HG02973 (cell line): ENCODE measurements at regions not wholly inside any gene's neighbourhood (a gene's known extent, or its start where the extent isn't known, plus 50 kb on each side); places are given as distances from the start of the nearest gene placed in this dataset.

Experiments
- ATAC-seq: cut with Tn5 transposase; IDR thresholded peaks from one replicate; pipeline ENCODE4 v1.9.1; 2021; ENCODE audit warnings: moderate library complexity; ENCODE audit not compliant: unreplicated experiment

DNA sequence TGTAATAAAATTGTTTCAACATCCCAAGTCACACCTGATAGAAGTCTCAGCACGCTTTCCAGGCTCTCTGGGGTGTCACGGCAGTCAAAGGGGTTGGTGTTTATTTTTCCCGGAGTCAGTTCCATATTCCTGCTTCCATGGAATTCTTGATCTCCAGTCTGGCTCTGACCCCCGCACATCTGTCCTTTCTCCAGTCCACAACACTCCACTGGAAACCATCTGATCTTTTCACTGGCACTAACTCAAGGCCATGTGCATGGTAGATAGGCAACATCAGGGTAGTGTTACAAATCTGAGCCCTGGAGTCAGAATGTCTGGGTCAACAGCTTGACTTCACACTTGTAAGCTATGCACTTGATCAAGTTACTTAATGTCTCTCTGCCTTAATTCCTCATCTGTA is 176.2 kb downstream of the WDR11 start:
- no peak for ATAC-seq

DNA sequence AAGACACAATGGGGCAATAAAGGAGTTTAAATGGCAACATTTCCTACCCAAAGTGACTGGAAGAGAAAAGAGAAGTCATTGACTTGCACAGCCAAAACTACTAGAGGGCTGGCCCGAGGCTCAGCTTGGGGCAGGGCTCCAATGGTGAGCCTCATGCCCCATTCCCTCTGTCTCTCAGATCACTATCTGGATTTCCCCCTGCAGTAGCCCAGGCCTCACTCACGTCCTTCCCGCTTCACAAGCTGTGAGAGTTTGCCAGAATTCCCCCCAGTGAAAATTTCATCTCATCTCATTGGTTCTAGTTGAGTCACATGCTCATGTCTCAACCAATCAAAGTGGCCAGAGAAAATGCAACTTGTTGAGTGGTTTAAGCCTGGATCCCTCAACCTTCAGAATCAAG is 181.3 kb downstream of the WDR11 start:
- no peak for ATAC-seq

GRCh38 chr10:121033366-121033765 is 182.2 kb downstream of the WDR11 start:
- no peak for ATAC-seq

- no peak for ATAC-seq
These were observed 185.3 kb downstream of the WDR11 start for GRCh38 chr10:121036431-121036830.

GRCh38 chr10:121041499-121041898 is 190.3 kb downstream of the WDR11 start:
- ATAC-seq = no peak

DNA sequence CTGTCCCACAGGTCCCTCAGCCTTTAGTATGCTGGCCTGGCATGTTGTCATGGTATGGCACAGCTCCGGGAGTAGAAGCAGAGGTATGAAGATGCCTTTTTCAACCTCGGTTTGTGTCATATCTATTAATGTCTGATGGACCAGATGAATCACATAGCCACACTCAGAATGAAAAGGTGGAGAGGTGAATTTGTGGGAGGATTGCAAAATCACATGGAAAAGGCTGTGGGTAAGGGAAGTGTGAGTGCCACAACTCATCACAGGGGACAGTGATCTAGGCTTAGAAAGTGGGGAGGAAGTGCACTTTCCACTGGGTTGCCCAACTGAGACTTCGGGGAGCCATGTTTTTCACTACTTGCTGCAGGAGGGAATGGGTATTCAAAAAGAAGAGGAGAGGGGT is 190.7 kb downstream of the WDR11 start:
- ATAC-seq = no peak

- ATAC-seq = no peak
These were observed 191.2 kb downstream of the WDR11 start for GRCh38 chr10:121042342-121042741.

- ATAC-seq = no peak
These were observed 192.1 kb downstream of the WDR11 start for GRCh38 chr10:121043124-121043849.

DNA sequence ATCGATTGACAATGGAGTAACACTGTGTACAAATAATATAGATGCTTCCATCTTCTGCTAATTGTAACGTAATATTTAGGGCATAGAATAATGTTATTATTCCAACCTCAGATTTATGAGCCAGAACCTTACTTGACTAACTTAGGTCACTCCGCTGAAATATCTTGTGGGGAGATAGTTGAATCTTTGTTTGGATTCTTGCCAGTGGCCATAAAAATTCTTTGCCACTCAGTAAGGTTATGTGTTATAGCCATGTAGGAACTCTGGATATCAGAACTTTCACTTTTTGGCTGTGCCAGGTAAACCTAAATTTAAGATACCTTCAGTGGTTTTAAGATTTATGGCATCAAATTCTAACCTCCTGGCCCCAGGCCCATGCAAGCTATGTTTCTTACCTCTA is 197.6 kb downstream of the WDR11 start:
- ATAC-seq = no peak

DNA sequence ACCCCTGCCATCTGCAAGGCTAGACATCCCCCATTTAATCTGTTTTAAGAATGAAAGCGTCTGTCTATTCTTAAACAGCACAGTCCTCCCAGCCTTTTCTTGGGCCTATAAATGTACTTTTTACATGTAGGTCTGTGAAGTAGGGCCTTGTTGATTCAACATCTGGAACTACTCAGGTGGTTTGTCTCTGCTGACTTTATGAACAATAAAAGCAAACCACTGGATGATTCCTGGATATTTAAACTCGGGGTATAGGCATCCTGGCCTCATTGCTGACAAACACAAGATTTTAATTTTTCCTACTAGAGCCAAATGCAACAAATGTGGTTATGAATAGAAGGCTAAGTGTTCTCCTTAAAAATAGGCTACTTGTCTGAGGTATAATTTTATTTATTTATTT is 198.3 kb downstream of the WDR11 start:
- no peak for ATAC-seq

GRCh38 chr10:121049923-121050322 is 198.8 kb downstream of the WDR11 start:
- ATAC-seq = no peak

- ATAC-seq = no peak
These were observed 200.0 kb downstream of the WDR11 start for GRCh38 chr10:121051171-121051570.

GRCh38 chr10:121051696-121052279 is 200.6 kb downstream of the WDR11 start:
- no peak for ATAC-seq

DNA sequence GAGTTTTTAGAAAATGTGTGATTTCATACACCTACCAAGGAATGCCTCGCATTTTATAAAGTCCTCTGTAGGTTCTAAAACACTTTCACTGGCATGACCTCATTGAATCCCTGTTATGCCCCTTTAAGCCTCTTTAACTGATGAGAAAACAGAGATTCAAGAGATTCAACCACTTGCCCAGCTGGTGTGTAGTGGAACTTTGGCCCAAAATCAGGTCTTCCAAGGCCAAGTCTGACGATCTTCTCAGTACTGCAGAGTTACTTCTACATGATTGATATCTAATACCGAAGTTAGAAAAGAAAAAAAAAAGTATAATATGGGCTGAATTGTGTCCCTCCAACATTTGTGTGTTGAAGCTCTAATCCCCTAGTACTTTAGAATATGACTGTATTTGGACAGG is 202.0 kb downstream of the WDR11 start:
- ATAC-seq = no peak

GRCh38 chr10:121054874-121055273 is 203.7 kb downstream of the WDR11 start:
- ATAC-seq = no peak

- no peak for ATAC-seq
These were observed 206.1 kb downstream of the WDR11 start for GRCh38 chr10:121057269-121057668.

DNA sequence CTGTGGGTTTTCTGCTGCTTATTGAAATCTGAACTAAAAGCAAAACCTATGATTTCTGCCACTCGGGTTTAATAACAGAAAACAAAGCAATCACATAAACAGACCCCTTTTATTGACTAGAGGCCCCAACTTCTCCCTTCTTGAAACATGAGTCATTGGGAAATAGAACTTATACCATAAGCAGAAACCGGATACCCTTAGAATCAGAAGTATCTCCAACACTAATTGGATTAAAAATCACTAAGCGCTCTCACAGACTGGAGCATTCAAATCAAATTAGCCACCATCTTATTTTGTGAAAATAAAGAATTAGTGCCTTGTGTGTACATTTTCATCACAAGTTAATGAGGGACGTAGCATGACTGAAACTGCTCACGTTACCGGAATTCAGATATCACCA is 206.9 kb downstream of the WDR11 start:
- ATAC-seq = no peak

GRCh38 chr10:121059351-121059750 is 208.2 kb downstream of the WDR11 start:
- no peak for ATAC-seq

- no peak for ATAC-seq
These were observed 211.0 kb downstream of the WDR11 start for GRCh38 chr10:121062115-121062514.

- ATAC-seq = no peak
These were observed 212.6 kb downstream of the WDR11 start for GRCh38 chr10:121063744-121064143.

DNA sequence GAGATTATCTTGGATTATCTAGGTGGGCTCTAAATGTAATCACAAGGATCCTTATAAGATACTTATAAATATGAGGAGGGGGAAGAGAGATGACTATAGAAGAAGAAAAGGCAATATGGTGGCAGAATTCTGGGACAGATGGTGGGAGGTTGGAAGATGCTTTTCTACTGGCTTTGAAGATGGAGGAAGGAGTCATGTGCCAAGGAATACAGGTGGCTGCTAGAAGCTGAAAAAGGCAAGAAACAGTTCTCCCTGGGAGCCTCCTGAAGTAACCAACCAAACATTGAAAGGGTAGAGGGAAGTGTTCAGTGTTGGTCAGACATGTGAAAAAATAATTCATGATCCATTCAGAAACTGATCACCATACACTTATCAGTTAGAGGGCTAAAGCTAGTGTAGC is 213.3 kb downstream of the WDR11 start:
- ATAC-seq = no peak

DNA sequence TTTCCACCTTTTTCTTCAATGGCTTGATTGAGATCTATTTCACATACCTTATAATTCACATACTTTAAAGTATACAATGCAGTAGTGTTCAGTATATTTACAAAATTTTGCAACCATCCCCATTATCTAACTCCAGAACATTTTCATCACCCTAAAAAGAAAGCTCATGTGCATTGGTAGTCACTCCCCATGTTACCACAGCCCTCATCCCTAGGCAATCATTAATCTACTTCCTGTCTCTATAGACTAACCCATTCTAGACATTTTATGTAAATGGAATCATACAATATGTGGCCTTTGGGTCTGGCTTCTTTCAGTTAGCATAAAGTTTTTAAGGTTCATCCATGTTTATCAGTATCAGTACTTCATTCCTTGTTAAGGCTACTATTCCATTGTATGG is 214.2 kb downstream of the WDR11 start:
- no peak for ATAC-seq
